Activated T-helper 1 cell treated with anti-CD3 and anti-CD28 coated beads, Interleukin-12 subunit alpha, Interleukin-12 subunit beta, Interleukin-2, Interleukin-4 antibody, amounts not matched to agents 30 ng/mL and 10 ng/mL and 1 ng/mL, durations not matched to agents 14 hours and 24 hours and 36 hours (primary cell): ENCODE measurements at regions not wholly inside any gene's neighbourhood (a gene's known extent, or its start where the extent isn't known, plus 50 kb on each side); places are given as distances from the start of the nearest gene placed in this dataset.
"Not testable (repeated sequence)": the region's sequence is repeated elsewhere in the genome, so short reads cannot be mapped to it uniquely, and the experiment has no call there.

Experiments
- DNase-seq: peaks from one replicate; pipeline ENCODE4 v3.0.0; 2021; ENCODE audit warnings: low spot score
- H3K27ac Mint-ChIP-seq: one replicate; pipeline ENCODE4 v1.8.0; 2021; ENCODE audit warnings: mild to moderate bottlenecking, mixed read lengths
- H3K27me3 Mint-ChIP-seq: one replicate; pipeline ENCODE4 v1.8.0; 2022; ENCODE audit warnings: mild to moderate bottlenecking, moderate library complexity, mixed read lengths; ENCODE audit not compliant: insufficient read depth
- H3K36me3 Mint-ChIP-seq: one replicate; pipeline ENCODE4 v1.8.0; 2021; ENCODE audit warnings: low read depth, mixed read lengths
- H3K4me1 Mint-ChIP-seq: one replicate; pipeline ENCODE4 v1.8.0; 2021; ENCODE audit warnings: low read depth, mixed read lengths
- H3K4me3 Mint-ChIP-seq: one replicate; pipeline ENCODE4 v1.8.0; 2021; ENCODE audit warnings: mild to moderate bottlenecking, moderate library complexity, mixed read lengths
- H3K9me3 Mint-ChIP-seq: one replicate; pipeline ENCODE4 v1.8.0; 2021; ENCODE audit warnings: mixed read lengths
- intact Hi-C: fragments of 100-400 bp; cut with micrococcal nuclease; formaldehyde crosslinking; loops from one replicate; pipeline ENCODE4 v1.15.1; 2024

DNA sequence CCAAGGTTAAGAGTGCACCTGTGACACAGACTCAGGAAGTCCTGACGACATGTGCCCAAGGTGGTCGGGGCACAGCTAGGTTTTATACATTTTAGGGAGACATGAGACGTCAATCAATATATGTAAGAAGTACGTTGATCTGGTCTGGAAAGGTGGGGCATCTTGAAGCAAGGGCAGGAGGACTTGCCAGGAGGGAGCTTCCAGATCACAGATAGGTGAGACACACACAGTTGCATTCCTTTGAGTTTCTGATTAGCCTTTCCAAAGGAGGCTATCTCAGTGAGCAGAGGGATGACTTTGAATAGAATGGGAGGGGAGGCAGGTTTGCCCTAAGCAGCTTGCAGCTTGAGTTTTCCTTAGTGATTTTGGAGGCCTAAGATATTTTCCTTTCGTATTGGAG, 257.4 kb downstream of the CGGBP1 start:
- Mint-ChIP-seq H3K27ac (no peak overlapping the region), H3K4me3 (no peak overlapping the region), H3K4me1 (peaks cover 6% of the 10 kb centered on the region), H3K36me3 (no peaks in the 10 kb centered on the region), H3K27me3 (peaks cover 13% of the 10 kb centered on the region), H3K9me3 (no peaks in the 10 kb centered on the region)
- DNase-seq = no peak
- intact Hi-C loops = no loop called here

DNA sequence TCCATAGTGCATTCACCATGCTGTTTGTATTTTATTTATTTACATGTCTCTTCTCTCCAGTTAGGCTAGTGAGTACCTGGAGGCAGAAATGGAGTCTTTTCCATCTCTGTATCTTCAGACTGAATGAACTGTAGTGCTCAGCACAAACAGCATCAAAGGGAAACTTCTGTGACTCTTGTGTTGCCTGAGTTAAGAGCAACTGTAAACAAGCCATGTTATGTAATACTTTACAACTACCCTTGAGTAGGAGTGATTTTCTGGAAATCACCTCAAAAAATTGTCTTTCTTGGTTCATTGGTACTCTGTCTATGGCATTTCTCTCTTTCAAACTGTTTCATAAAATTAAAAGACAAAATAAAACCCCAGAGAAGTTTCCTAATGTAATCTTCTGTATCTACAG, 258.3 kb downstream of the CGGBP1 start:
- Mint-ChIP-seq H3K27ac (no peak overlapping the region), H3K9me3 (no peaks in the 10 kb centered on the region), H3K36me3 (no peaks in the 10 kb centered on the region), H3K4me1 (peaks cover 6% of the 10 kb centered on the region), H3K4me3 (no peak overlapping the region), H3K27me3 (peaks cover 13% of the 10 kb centered on the region)
- DNase-seq = no peak
- intact Hi-C loops = no loop called here

DNA sequence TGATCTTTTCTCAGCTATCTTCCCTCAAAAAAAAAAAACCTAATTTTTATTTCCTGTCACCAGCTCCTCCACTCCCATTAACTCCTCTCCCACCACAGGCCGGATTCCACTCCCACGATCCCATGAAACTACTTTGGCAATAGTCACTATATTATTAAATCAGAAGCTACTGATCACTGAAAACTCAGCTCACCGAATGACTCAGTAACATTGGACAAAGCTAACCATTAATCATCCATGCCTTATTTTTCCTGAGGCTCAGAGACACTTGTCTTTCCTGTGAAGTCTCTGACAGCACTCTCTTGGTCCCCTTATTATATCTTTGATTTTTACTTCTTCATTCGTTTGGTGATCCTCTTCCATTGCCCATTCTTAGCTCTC, 260.2 kb downstream of the CGGBP1 start:
- H3K36me3 Mint-ChIP-seq = no peaks in the 10 kb centered on the region

DNA sequence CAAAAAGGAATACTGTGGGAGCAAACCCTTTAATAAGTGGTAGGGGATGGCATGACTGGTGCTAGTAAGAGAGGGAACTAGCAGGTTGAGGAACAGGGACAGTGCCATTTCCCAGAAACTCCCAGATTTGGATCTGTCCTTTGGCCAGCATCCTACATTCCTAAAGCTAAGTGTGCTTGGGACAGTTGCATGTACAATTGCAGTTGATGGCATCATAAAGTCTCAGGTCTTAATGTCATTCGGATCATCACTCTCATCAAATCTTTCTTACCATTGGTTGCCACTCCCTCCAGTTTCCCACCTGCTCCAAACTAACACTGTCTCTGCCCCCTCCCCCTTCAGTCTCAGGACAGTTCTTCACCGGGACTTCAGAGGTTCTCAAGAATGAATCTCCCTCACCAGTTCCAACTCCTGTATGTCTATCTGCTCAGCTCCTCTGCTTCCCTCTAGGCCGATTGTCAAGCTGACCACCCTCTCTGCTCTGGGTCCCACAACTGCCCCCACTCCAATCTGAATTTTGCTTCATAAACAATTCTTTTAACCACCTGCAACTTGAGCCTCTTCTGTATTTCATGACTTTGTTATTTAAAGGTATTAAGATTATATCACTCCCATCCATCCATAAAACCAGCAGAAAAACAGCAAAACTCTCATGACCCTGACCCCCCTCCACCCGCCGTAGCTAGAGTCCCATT, 260.8 kb downstream of the CGGBP1 start:
- intact Hi-C loops = no loop called here

More for the DNA sequence above, 260.2 kb downstream of the CGGBP1 start:
- intact Hi-C loops = no loop called here
- DNase-seq = no peak
- H3K4me3 Mint-ChIP-seq = no peak overlapping the region
- H3K27ac Mint-ChIP-seq = no peak overlapping the region
- no peaks in the 10 kb centered on the region for H3K9me3 Mint-ChIP-seq
- H3K4me1 Mint-ChIP-seq = peaks cover 7% of the 10 kb centered on the region
- H3K27me3 Mint-ChIP-seq = peaks cover 22% of the 10 kb centered on the region

DNA sequence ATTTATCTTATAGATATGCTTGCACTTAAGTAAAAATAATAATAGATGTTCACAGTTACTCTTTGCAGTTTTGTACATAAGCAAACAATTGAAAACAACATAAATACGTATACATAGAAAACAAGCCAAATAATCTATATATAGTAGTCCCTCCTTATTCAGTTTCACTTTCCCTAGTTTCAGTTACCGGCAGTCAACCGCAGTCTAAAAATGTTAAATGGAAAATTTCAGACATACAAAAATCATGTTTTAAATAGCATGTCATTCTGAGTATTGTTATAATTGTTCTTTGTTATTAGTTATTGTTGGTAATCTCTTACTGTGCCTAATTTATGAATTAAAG, 262.0 kb downstream of the CGGBP1 start:
- intact Hi-C loops = no loop called here
- Mint-ChIP-seq H3K36me3 (no peaks in the 10 kb centered on the region), H3K4me1 (peaks cover 18% of the 10 kb centered on the region), H3K27me3 (peaks cover 33% of the 10 kb centered on the region), H3K4me3 (no peak overlapping the region), H3K9me3 (no peaks in the 10 kb centered on the region), H3K27ac (no peak overlapping the region)
- DNase-seq = no peak

More for the DNA sequence above, 260.8 kb downstream of the CGGBP1 start:
- Mint-ChIP-seq H3K36me3 (no peaks in the 10 kb centered on the region), H3K4me1 (peaks cover 12% of the 10 kb centered on the region), H3K27ac (no peak overlapping the region), H3K27me3 (peaks cover 26% of the 10 kb centered on the region), H3K9me3 (no peaks in the 10 kb centered on the region), H3K4me3 (no peak overlapping the region)
- DNase-seq = no peak

DNA sequence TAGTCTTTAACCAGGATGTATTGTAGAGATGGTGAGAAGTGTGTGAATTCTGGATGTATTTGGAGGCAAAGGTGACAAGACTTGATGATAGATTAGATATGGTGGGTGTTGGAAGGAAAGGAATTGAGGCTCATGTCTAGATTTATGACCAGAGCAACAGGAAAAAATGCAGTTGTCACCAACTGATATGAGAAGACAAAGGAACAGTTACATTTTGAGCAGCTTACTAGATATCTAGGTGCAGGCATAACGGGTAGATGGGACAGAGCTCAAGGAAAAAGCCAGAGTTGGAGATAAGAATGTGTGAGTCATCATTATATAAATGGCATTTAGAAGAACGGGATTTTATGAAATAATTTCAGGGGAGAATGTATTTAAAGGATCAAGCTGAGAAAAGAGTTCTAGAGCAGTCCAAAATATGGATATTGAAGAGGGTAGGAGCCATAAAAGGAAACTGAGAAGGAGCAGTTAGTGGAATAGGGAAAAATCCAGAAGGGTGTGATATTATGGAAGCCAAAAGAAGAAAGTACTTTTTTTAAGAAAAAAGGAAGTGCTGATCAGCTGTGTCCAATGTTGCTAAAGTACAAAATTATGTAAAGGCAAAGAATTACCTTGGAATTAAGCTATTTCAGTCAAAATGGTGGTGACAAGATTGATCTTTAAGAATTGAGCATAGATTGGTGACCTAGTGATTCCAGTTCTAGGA, 262.5 kb downstream of the CGGBP1 start:
- Mint-ChIP-seq H3K9me3 (no peaks in the 10 kb centered on the region), H3K36me3 (no peaks in the 10 kb centered on the region), H3K4me1 (peaks cover 18% of the 10 kb centered on the region), H3K4me3 (no peak overlapping the region), H3K27ac (no peak overlapping the region), H3K27me3 (peaks cover 36% of the 10 kb centered on the region)
- DNase-seq = no peak
- intact Hi-C loops = no loop called here

DNA sequence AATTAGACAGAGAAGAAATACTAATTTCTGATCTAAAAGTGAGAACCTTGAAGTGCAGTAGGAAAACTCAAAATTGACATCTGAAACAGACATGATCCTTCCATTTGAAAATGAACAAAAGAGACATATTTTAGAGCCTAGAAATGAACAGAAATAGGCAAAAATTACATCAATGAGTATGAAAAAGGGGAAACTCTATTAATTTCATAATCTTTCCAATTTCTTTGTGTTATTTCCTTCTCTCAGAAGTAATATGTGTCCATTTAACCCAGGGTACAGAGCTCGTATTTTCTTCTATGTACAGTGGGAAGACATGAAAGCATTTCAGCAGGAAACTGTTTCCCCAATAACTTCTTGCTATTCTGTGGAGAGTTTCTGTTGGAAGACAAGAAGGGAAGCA, 263.1 kb downstream of the CGGBP1 start:
- intact Hi-C loops = no loop called here
- DNase-seq = no peak
- no peak overlapping the region for H3K27ac Mint-ChIP-seq
- no peaks in the 10 kb centered on the region for H3K36me3 Mint-ChIP-seq
- no peak overlapping the region for H3K4me3 Mint-ChIP-seq
- H3K27me3 Mint-ChIP-seq = peaks cover 38% of the 10 kb centered on the region
- no peaks in the 10 kb centered on the region for H3K9me3 Mint-ChIP-seq
- peaks cover 18% of the 10 kb centered on the region for H3K4me1 Mint-ChIP-seq

DNA sequence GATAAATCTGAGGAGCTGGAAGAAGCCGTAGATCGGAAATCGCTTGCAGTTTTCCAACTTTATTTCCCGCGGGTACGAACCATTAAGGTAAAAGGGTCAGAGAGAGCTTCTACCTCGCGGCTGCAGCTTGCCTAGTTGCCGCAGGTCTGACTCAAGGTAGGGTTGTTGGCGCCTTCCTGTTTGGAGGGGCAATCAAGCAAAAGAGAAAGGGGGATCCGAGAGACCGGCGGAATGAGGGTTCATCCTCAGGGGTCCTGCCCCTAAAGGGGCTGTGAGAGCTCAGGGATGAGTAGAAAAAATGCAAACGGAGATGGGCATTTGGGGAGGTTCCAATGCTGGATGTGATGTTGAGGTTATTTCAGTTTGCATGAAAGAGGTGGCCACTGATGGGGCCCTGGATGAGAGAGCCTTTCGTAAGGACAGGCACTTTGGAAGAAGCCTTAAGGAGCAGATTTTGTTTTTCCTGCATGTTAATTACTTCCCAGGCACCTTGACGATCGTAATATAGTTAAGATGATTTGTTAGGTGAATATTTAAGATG, 265.4 kb downstream of the CGGBP1 start:
- Mint-ChIP-seq H3K36me3 (no peaks in the 10 kb centered on the region), H3K27me3 (peaks cover 43% of the 10 kb centered on the region), H3K4me1 (peaks cover 18% of the 10 kb centered on the region), H3K27ac (no peak overlapping the region), H3K9me3 (no peaks in the 10 kb centered on the region), H3K4me3 (peak overlapping the region; percentile 54)
- intact Hi-C loops = loop anchor here (5.0 kb wide), 1 partner anchor 209 kb away; no protein-coding TSS in a partner anchor
- DNase-seq = no peak

DNA sequence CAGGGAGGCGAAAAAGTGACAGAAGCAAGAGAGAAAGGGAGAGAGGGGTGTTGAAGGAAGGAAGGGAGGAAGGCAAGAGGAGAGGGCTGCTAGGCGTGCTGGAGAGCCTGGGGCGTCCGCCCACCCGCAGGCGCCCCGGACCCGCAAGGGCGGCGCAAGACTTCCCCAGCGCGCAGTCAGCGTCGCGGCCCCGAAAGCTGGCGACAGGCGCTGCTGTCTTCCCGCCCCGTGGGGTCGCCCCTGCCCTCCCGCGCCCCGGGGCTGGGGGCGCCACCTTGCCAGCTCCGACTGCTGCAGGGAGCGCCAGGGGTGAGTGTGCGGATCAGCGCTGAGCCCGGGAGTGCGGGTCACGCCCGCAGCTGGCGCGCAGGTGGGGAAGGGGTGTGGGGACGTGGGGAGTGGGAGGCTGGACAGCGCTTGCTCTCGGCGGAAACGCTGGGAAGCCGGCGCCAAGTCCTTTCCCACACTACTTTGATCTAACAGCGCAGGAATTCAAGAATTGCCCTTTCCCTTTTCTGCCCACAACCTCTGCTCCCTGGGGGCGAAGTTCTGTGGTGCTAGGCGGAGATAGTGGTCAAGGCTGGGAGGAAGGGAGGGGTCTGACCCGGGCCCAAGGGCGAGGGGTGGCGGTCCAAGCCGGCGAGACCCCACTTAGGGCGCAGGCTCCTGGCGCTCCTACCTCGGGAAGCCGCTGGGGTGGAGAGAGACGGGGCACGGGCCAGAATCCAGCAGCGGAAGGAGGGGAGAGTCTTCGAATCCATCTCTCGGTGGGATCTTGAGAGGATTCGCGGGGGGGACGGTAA, 266.1 kb downstream of the CGGBP1 start, which contains the start of gene HTR1F:
TSS of gene HTR1F (plus strand) at position 173 of the 803 bp plus-strand sequence.
- DNase-seq = no peak
- intact Hi-C loops = loop anchor here (5.0 kb wide), 1 partner anchor 210 kb away; no protein-coding TSS in a partner anchor
- H3K4me1 Mint-ChIP-seq = peaks cover 18% of the 10 kb centered on the region
- peak within 1 kb of the TSS; percentile 77 for H3K4me3 Mint-ChIP-seq
- no peaks in the 10 kb centered on the region for H3K36me3 Mint-ChIP-seq
- no peaks in the 10 kb centered on the region for H3K9me3 Mint-ChIP-seq
- H3K27ac Mint-ChIP-seq = no peak within 1 kb of the TSS
- peaks cover 43% of the 10 kb centered on the region for H3K27me3 Mint-ChIP-seq

DNA sequence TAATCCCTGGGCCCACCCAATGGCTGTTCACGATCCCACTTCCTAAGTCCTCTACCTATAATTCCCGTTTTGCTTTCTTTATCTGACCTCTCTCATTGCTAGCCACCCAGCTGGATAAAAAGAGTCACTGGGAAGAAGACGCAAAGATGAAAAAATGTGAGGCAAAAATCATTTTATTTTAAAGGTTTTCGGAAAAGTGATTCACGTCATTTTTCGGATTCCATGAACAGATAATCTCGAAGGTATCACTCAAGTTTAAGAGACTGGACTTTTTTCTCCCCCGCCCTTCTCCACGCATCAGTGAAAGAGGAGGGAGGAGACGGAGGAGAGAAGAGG, 266.6 kb downstream of the CGGBP1 start:
- H3K27me3 Mint-ChIP-seq = peaks cover 43% of the 10 kb centered on the region
- peak overlapping the region; percentile 77 for H3K4me3 Mint-ChIP-seq
- no peaks in the 10 kb centered on the region for H3K36me3 Mint-ChIP-seq
- H3K9me3 Mint-ChIP-seq = no peaks in the 10 kb centered on the region
- intact Hi-C loops = loop anchor here (5.0 kb wide), 1 partner anchor 210 kb away; no protein-coding TSS in a partner anchor
- DNase-seq = no peak
- no peak overlapping the region for H3K27ac Mint-ChIP-seq
- H3K4me1 Mint-ChIP-seq = peaks cover 17% of the 10 kb centered on the region

DNA sequence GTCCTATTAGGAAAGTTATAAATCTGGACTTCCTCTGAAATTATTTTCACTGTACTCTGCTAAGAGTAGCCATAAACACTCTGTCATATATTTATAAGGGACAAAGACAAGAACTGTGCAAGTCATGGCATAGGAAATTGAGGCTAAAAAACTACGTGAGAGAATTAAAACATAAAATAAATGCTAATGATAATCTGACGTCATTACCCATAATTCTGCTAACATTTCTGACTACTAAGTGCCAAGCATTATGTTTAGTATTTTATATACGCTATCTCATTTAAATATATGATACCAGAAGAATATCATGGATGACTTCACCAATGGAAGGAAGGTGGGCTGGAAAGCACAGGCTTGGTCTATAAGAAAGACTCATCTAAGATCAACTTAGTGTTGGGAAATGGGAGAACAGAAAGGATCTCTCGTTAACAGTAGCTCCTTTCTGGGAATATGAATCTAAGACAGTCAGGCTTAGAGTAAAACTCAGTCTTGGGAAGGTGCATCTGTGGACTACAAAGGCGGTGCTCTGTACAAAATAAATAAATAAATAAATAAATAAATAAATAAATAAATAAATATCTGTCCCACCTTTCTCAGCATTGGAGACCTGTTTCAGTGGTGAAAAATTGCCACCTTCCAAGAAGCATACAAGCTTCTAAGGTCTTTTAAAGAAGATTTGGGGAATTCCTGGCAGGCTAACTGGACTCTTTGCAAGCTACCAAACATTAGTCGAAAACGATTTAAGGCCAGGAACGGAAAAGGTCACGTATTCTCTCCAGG, 267.4 kb downstream of the CGGBP1 start:
- H3K4me1 Mint-ChIP-seq = peaks cover 12% of the 10 kb centered on the region
- DNase-seq = no peak
- no peaks in the 10 kb centered on the region for H3K9me3 Mint-ChIP-seq

DNA sequence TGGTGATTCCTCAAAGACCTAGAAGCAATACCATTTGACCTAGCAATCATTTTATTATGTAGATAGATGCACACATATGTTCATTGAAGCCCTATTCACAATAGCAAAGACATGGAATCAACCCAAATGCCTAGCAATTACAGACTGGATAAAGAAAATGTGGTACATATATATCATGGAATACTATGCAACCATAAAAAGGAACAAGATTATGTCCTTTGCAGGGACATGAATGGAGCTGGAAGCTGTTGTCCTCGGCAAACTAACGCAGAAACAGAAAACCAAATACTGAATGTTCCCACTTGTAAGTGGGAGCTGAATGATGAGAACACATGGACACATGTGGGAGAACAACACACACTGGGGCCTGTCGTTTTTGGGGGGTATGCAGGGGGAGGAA, 269.8 kb downstream of the CGGBP1 start:
- H3K9me3 Mint-ChIP-seq, H3K4me3 Mint-ChIP-seq, H3K36me3 Mint-ChIP-seq, DNase-seq, H3K27ac Mint-ChIP-seq, intact Hi-C loops: not testable (repeated sequence)
- peaks cover 12% of the 10 kb centered on the region for H3K4me1 Mint-ChIP-seq
- H3K27me3 Mint-ChIP-seq = peaks cover 35% of the 10 kb centered on the region

More for the DNA sequence above, 267.4 kb downstream of the CGGBP1 start:
- H3K27ac Mint-ChIP-seq = no peak overlapping the region
- H3K27me3 Mint-ChIP-seq = peaks cover 43% of the 10 kb centered on the region
- intact Hi-C loops = loop anchor here (5.0 kb wide), 1 partner anchor 211 kb away; no protein-coding TSS in a partner anchor
- H3K4me3 Mint-ChIP-seq = no peak overlapping the region
- H3K36me3 Mint-ChIP-seq = no peaks in the 10 kb centered on the region
